ACC112 (cell line): ENCODE measurements at regions not wholly inside any gene's neighbourhood (a gene's known extent, or its start where the extent isn't known, plus 50 kb on each side); places are given as distances from the start of the nearest gene placed in this dataset.

Experiments used
- H2AFZ ChIP-seq: fragments of 200-600 bp; sonication (generic); one replicate; pipeline ENCODE4 v1.6.0; 2017; ENCODE audit warnings: antibody characterized with exemption, low read length; ENCODE audit not compliant: unreplicated experiment
- H3K27ac ChIP-seq: fragments of 200-600 bp; sonication (generic); 2 replicates; pipeline ENCODE4 v1.5.1; 2014; ENCODE audit warnings: low read depth, mild to moderate bottlenecking, antibody characterized with exemption, low read length, moderate library complexity
- H3K27me3 ChIP-seq: fragments of 200-600 bp; sonication (generic); 2 replicates; pipeline ENCODE4 v1.6.1; 2014; ENCODE audit warnings: mild to moderate bottlenecking, antibody characterized with exemption, low read length, moderate library complexity, mixed read lengths; ENCODE audit not compliant: insufficient read depth
- H3K36me3 ChIP-seq: fragments of 200-600 bp; sonication (generic); 2 replicates; pipeline ENCODE4 v1.6.1; 2016; ENCODE audit warnings: mild to moderate bottlenecking, antibody characterized with exemption, low read length, moderate library complexity, mixed read lengths; ENCODE audit not compliant: insufficient read depth
- H3K4me1 ChIP-seq: fragments of 200-600 bp; sonication (generic); one replicate; pipeline ENCODE4 v1.6.1; 2016; ENCODE audit warnings: low read length, mixed read lengths; ENCODE audit not compliant: insufficient read depth, unreplicated experiment, control insufficient read depth
- H3K4me3 ChIP-seq: fragments of 200-600 bp; sonication (generic); 2 replicates; pipeline ENCODE4 v1.5.1; 2014; ENCODE audit warnings: mild to moderate bottlenecking, low read depth, low read length
- H3K79me2 ChIP-seq: fragments of 200-600 bp; sonication (generic); one replicate; pipeline ENCODE4 v1.6.0; 2016; ENCODE audit warnings: low read length; ENCODE audit not compliant: control insufficient read depth, unreplicated experiment, insufficient read depth

GRCh38 chr22:48750826-48751440 is 1076.7 kb downstream of the BRD1 start:
- no peaks in the 10 kb centered on the region for H3K4me1 ChIP-seq
- no peaks in the 10 kb centered on the region for H3K79me2 ChIP-seq
- H3K36me3 ChIP-seq: no peaks in the 10 kb centered on the region
- H3K27me3 ChIP-seq: no peaks in the 10 kb centered on the region
- no peak overlapping the region for H3K27ac ChIP-seq
- no peak overlapping the region for H3K4me3 ChIP-seq
- H2AFZ ChIP-seq: no peak overlapping the region

- Histone ChIP-seq H3K4me1 (no peaks in the 10 kb centered on the region), H2AFZ (no peak overlapping the region), H3K4me3 (no peak overlapping the region), H3K36me3 (no peaks in the 10 kb centered on the region), H3K27me3 (no peaks in the 10 kb centered on the region), H3K27ac (no peak overlapping the region), H3K79me2 (no peaks in the 10 kb centered on the region)
These were observed 1077.4 kb downstream of the BRD1 start for GRCh38 chr22:48750282-48750681.

GRCh38 chr22:48749555-48750227 is 1078.0 kb downstream of the BRD1 start:
- no peak overlapping the region for H3K4me3 ChIP-seq
- no peak overlapping the region for H3K27ac ChIP-seq
- no peaks in the 10 kb centered on the region for H3K79me2 ChIP-seq
- no peaks in the 10 kb centered on the region for H3K27me3 ChIP-seq
- no peak overlapping the region for H2AFZ ChIP-seq
- H3K36me3 ChIP-seq: no peaks in the 10 kb centered on the region
- H3K4me1 ChIP-seq: no peaks in the 10 kb centered on the region

- Histone ChIP-seq H3K36me3 (no peaks in the 10 kb centered on the region), H3K27me3 (no peaks in the 10 kb centered on the region), H3K4me3 (no peak overlapping the region), H3K4me1 (no peaks in the 10 kb centered on the region), H3K27ac (no peak overlapping the region), H3K79me2 (no peaks in the 10 kb centered on the region), H2AFZ (no peak overlapping the region)
These were observed 1078.7 kb downstream of the BRD1 start for GRCh38 chr22:48748860-48749554.

DNA sequence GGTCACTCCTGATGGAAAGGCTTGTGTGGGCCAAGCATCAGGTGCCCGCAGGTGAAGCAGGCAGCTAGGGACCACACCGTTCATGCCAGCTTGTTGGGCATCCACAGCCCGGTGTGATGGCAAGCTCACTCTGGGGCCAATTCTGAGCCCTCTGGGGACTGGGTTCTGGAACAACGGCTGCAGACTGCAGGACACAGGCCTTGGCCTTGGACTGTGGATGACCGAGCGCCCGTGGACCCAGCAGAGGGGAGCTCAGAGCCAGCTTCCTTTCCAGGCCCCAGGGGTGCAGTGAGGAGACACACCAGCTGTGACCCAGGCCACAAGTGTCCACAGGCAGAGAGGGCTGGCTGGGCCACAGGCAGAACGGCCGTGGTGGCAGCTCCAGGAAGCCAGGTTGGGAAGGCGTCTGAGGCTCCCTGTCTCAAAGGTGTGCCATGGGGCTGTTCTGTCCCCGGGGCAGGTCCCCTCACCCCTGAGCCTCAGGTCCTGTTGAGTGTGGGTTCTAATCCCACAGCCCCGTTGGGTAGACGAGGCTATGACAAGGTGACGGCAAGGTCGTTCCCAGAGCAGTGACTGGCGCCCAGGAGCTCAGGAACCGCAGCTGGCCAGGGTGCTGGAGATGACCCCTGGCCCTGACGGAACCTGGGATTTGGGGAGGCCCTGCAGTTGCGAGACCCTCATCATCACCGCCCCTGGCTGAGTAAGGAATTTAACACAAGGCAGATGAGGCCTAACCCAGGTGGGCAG is 1079.4 kb downstream of the BRD1 start:
- no peaks in the 10 kb centered on the region for H3K27me3 ChIP-seq
- no peaks in the 10 kb centered on the region for H3K4me1 ChIP-seq
- no peak overlapping the region for H3K4me3 ChIP-seq
- no peak overlapping the region for H3K27ac ChIP-seq
- no peaks in the 10 kb centered on the region for H3K36me3 ChIP-seq
- H2AFZ ChIP-seq: no peak overlapping the region
- no peaks in the 10 kb centered on the region for H3K79me2 ChIP-seq

DNA sequence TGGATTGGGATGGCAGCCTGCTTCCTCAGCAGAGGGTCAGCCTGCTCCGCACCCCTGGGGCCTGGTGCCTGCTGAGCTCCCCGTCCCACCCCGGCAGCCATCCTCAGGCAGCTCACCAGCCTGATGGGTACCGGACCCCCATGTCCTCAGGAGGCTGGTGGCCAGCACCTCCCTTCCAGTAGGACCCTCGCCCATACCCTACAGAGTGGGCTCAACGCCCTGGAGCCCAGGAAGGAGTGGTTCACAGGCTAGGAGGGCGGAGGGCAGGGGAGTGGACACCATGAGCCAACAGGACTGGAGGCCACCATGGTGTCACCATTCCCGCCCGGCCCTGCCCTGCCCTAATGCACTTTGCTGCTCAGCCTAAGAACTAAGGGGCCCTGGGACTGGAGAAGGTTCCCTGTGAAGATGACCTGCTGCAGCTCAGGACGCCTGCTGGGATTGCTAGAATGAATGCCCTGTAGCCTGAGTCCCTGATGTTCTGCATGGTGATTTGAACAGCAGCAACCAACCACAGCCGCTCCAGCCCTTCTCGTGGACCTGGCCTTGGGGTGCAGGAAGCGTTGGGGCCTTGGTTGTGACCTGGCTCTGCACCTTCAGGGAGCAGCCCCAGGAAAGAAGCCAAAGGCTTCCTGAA is 1080.8 kb downstream of the BRD1 start:
- no peaks in the 10 kb centered on the region for H3K27me3 ChIP-seq
- no peak overlapping the region for H2AFZ ChIP-seq
- H3K79me2 ChIP-seq: no peaks in the 10 kb centered on the region
- H3K4me3 ChIP-seq: no peak overlapping the region
- no peaks in the 10 kb centered on the region for H3K4me1 ChIP-seq
- no peaks in the 10 kb centered on the region for H3K36me3 ChIP-seq
- no peak overlapping the region for H3K27ac ChIP-seq

DNA sequence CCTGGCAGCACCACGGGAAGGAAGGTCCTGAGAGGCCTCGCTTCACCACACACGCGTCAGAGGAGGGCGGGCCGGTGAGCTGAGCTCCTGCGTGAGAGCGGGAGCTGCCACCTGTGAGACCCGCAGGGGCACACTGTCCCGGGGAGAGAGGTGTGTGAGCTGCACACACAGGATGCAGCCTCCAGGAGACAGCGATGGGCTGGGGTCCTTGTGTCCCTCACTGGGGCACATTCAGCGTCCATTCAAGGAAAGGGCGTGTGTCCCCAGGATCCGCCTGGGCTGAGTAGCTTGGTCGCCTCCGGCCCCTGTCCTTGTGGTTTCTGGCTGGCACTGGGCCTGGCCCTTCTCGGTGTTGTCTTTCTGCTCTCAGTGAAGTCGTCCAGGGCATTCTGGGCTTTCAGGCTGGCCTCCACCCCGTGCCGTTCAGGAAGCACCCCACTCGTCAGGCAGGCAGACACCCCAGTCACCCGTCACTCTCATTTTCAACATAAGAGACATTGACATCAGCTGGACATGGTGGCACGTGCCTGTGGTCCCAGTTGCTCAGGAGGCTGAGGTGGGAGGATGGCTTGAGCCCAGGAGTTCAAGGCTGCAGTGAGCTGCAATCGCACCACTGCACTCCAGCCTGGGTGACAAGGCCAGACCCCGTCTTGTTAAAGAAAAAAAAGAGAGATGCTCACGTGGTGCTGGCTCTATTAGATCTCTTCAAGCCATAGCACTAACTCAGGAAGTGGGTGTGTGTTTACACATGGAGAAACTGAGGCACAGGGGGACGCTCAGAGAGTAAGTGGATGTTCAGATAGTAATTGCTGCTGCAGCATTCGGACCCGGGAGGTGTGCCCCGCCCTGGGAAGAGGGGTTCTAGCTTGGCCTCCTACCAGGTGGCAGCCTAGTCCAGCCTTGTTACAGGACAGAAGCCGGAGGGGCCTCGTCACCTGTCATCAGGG is 1081.6 kb downstream of the BRD1 start:
- H3K79me2 ChIP-seq: no peaks in the 10 kb centered on the region

GRCh38 chr22:48744967-48745841 is 1082.5 kb downstream of the BRD1 start:
- Histone ChIP-seq H3K4me1 (no peaks in the 10 kb centered on the region), H3K4me3 (no peak overlapping the region), H3K36me3 (no peaks in the 10 kb centered on the region), H3K27ac (no peak overlapping the region), H2AFZ (no peak overlapping the region), H3K27me3 (no peaks in the 10 kb centered on the region), H3K79me2 (no peaks in the 10 kb centered on the region)

More for the DNA sequence above, 1081.6 kb downstream of the BRD1 start:
- Histone ChIP-seq H2AFZ (no peak overlapping the region), H3K36me3 (no peaks in the 10 kb centered on the region), H3K27me3 (no peaks in the 10 kb centered on the region), H3K27ac (no peak overlapping the region), H3K4me3 (no peak overlapping the region), H3K4me1 (no peaks in the 10 kb centered on the region)

GRCh38 chr22:48744283-48744641 is 1083.4 kb downstream of the BRD1 start:
- Histone ChIP-seq H3K79me2 (no peaks in the 10 kb centered on the region), H3K4me1 (no peaks in the 10 kb centered on the region), H3K4me3 (no peak overlapping the region), H3K36me3 (no peaks in the 10 kb centered on the region), H3K27me3 (no peaks in the 10 kb centered on the region), H3K27ac (no peak overlapping the region), H2AFZ (no peak overlapping the region)
